Activated T-cell treated with anti-CD3 and anti-CD28 coated beads, Interleukin-2, amount 50 U/mL, for 72 hours (primary cell): ENCODE measurements at regions not wholly inside any gene's neighbourhood (a gene's known extent, or its start where the extent isn't known, plus 50 kb on each side); places are given as distances from the start of the nearest gene placed in this dataset.

Experiments
- ATAC-seq, 2 donors: fragments of 150-1000 bp; cut with Tn5 transposase; replicated peaks in 1 of 2; 2 replicates each; pipeline ENCODE4 v1.10.0; 2021; ENCODE audit warnings: moderate library complexity in 2 of 2, mild to moderate bottlenecking in 1 of 2
- DNase-seq, 2 donors: peaks; one replicate each; pipeline ENCODE4 v3.0.0; 2021 to 2022; ENCODE audit warnings: mixed read lengths in 1 of 2
- H3K27ac Mint-ChIP-seq: one replicate; pipeline ENCODE4 v1.8.0; 2022; ENCODE audit warnings: mild to moderate bottlenecking, moderate library complexity, mixed read lengths
- H3K27me3 Mint-ChIP-seq: one replicate; pipeline ENCODE4 v1.8.0; 2022; ENCODE audit warnings: low read depth, mixed read lengths
- H3K36me3 Mint-ChIP-seq, 2 donors: one replicate each; pipeline ENCODE4 v1.8.0; 2022; ENCODE audit warnings: mixed read lengths in 2 of 2, mild to moderate bottlenecking in 1 of 2; ENCODE audit not compliant: insufficient read depth in 2 of 2
- H3K4me1 Mint-ChIP-seq: one replicate; pipeline ENCODE4 v1.8.0; 2022; ENCODE audit warnings: low read depth, mixed read lengths
- H3K4me3 Mint-ChIP-seq, 2 donors: one replicate each; pipeline ENCODE4 v1.8.0; 2022; ENCODE audit warnings: mild to moderate bottlenecking in 2 of 2, mixed read lengths in 2 of 2, moderate library complexity in 2 of 2
- H3K9me3 Mint-ChIP-seq, 2 donors: one replicate each; pipeline ENCODE4 v1.8.0; 2022; ENCODE audit warnings: mixed read lengths in 2 of 2

DNA sequence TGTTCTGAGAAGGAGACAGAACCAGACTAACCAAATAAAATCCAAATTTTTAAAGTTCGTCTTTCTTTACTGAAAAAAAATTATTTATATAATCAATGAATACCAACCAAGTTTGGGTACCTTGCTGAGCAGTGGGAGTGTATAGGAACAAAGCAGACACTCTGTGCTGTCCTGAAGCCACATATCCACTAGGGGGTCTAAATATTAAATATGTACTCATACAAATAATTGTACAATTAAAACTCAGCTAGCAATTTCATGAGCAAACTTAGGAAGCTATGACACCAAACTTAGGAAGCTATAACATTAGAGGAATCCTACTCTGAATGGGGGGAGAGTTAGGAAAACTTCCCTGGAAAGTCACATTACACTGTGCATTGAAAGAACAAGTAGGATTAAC lies 582.0 kb upstream of the EPHA5 start:
- DNase-seq (no peak), ATAC-seq (no peak)
- no peak overlapping the region for H3K4me3 Mint-ChIP-seq
- no peak overlapping the region for H3K27ac Mint-ChIP-seq
- no peaks in the 10 kb centered on the region for H3K4me1 Mint-ChIP-seq
- H3K9me3 Mint-ChIP-seq, result peaks cover 3 to 7% of the 10 kb centered on the region in 2 donors
- no peaks in the 10 kb centered on the region for H3K36me3 Mint-ChIP-seq
- no peaks in the 10 kb centered on the region for H3K27me3 Mint-ChIP-seq

DNA sequence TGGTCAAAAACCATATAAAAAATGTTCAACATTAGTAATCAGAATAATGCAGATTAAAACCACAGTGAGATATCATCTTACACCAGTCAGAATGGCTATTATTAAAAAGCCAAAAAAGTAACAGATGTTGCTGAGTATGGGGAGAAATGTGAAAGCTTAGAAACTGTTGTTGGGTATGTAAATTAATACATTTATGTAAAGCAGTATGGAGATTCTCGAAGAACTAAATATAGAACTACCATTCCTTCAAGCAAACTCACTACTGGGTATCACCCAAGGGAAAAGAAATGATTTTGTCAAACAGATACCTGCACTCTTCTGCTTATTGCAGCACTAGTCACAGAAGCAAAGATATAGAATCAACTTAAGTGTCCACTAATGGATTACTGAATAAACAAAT lies 576.4 kb upstream of the EPHA5 start:
- Mint-ChIP-seq H3K4me1 (no peaks in the 10 kb centered on the region), H3K27ac (no peak overlapping the region), H3K36me3 (no peaks in the 10 kb centered on the region), H3K27me3 (no peaks in the 10 kb centered on the region), H3K4me3 (no peak overlapping the region), H3K9me3 (peaks cover 6 to 15% of the 10 kb centered on the region in 2 donors)
- DNase-seq, result no peak
- ATAC-seq, result no peak

DNA sequence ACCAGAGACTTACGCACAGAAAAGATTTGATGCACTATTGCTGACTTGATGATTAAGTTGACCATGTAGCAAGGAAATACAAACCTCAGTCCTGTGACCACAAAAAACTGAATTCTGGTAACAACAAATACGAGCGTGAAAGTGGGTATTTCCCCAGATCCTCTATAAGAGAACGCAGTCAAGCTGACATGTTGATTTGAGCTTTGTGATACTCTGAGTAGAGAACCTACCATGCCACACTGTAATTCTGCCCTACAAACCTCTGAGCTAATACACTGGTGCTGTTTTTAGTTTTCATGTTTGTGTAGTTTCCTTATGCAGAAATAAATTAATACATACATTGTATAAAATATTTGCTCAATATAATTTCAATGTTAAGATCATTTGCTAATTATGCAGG lies 565.6 kb upstream of the EPHA5 start:
- Mint-ChIP-seq H3K4me3 (no peak overlapping the region), H3K27me3 (no peaks in the 10 kb centered on the region), H3K4me1 (no peaks in the 10 kb centered on the region), H3K27ac (no peak overlapping the region), H3K9me3 (peaks cover 7 to 12% of the 10 kb centered on the region in 2 donors), H3K36me3 (no peaks in the 10 kb centered on the region)
- no peak for DNase-seq
- no peak for ATAC-seq

DNA sequence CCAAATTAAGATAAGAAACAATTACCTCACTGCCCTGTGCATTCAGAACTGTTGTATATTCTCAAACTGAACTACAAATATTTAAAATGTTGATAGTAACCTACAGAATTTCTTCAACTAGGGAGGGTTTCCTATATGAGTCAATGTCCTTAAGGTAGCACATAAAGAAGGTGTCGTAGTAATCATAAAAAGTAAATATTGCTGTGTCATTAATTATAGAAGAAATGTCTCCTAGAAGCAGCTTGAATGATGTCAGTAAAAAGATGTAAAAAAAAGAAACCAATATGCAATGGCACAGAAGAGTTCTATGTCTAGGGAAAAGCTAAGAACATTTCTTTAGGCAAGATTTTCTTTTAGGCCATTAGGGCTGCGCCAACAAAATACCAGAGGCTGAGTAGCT lies 559.6 kb upstream of the EPHA5 start:
- no peak overlapping the region for H3K27ac Mint-ChIP-seq
- H3K4me3 Mint-ChIP-seq, result no peak overlapping the region
- no peaks in the 10 kb centered on the region for H3K27me3 Mint-ChIP-seq
- no peaks in the 10 kb centered on the region for H3K36me3 Mint-ChIP-seq
- no peak for DNase-seq
- H3K4me1 Mint-ChIP-seq, result no peaks in the 10 kb centered on the region
- H3K9me3 Mint-ChIP-seq, result peaks cover 0 to 3% of the 10 kb centered on the region in 2 donors
- no peak for ATAC-seq

DNA sequence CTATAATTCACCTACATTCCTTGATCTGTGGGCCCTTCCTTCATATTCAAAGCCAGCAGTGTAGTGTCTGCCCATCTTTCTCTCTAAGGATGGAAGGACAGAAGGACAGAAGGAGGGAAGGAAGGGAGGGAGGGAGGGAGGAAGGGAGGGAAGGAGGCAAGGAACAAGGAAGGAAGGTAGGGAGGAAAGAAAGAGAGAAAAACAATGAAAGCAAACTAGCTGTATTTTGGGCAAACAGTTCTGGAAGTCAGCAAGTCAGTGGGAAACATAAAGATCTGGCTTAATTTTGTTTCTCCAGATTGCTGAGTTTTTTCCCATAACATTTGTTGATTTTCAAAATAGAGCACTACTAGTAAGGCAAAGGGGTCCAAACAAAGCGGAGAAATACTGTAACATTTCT lies 555.2 kb upstream of the EPHA5 start:
- H3K4me1 Mint-ChIP-seq, result no peaks in the 10 kb centered on the region
- no peak overlapping the region for H3K27ac Mint-ChIP-seq
- DNase-seq, result no peak
- no peak for ATAC-seq
- H3K27me3 Mint-ChIP-seq, result no peaks in the 10 kb centered on the region
- H3K36me3 Mint-ChIP-seq, result no peaks in the 10 kb centered on the region
- H3K4me3 Mint-ChIP-seq, result no peak overlapping the region
- peaks cover 2 to 6% of the 10 kb centered on the region in 2 donors for H3K9me3 Mint-ChIP-seq

DNA sequence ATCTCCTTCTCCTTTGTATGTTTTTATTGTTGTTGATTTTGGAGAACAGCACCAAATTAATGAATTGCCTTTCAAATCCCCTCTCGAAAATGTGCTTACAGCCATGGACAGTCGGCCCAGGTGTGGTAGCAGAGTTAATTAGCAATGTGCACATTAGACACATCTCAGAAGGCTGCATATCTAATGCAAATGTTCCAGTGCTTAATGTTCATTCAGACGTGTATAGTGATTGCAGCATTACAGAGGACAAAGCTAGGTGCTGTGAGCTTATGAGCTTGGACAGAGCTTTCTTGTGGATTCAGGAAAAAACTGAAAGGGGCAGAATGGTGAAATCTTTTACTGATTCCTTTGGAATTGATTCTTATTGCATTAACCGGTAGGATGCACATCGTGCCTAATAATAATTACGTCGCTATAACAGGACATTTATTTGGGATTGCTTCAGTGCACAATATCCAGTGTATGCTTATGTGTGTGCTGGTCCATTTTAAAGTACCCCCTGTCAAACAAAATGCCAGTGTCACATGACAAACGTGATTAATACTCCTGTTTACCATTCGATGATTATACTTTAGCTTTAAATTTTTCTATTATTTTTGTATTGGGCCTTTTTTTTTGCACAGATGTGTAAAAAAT lies 552.9 kb upstream of the EPHA5 start:
- H3K27ac Mint-ChIP-seq, result no peak overlapping the region
- no peak overlapping the region for H3K4me3 Mint-ChIP-seq
- ATAC-seq (no peak), DNase-seq (no peak)
- H3K9me3 Mint-ChIP-seq, result peaks cover 7 to 8% of the 10 kb centered on the region in 2 donors
- H3K36me3 Mint-ChIP-seq, result peaks cover 0 to 2% of the 10 kb centered on the region in 2 donors
- no peaks in the 10 kb centered on the region for H3K4me1 Mint-ChIP-seq
- H3K27me3 Mint-ChIP-seq, result no peaks in the 10 kb centered on the region

DNA sequence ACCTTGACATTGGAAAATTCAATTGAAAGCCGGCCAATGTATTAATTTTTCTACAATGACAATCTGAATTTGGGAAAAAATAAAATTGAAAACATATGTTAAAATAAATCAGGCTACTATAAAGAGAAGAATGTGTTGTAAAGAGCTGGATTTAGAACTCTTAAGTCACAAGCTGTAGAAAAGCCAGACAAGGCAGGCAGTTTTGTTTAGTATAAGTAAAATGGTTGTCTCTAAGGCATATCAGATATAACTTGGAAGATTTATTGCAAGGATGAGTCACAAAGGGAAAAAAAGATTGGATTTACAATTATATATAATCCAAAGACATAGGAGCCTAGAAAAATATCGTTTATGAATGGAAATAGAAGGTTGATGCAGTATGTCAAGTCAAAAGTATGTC lies 549.1 kb upstream of the EPHA5 start:
- peaks cover 0 to 2% of the 10 kb centered on the region in 2 donors for H3K36me3 Mint-ChIP-seq
- DNase-seq (no peak), ATAC-seq (no peak)
- no peaks in the 10 kb centered on the region for H3K27me3 Mint-ChIP-seq
- no peaks in the 10 kb centered on the region for H3K4me1 Mint-ChIP-seq
- no peak overlapping the region for H3K27ac Mint-ChIP-seq
- H3K4me3 Mint-ChIP-seq, result no peak overlapping the region
- H3K9me3 Mint-ChIP-seq, result peaks cover 7 to 8% of the 10 kb centered on the region in 2 donors

DNA sequence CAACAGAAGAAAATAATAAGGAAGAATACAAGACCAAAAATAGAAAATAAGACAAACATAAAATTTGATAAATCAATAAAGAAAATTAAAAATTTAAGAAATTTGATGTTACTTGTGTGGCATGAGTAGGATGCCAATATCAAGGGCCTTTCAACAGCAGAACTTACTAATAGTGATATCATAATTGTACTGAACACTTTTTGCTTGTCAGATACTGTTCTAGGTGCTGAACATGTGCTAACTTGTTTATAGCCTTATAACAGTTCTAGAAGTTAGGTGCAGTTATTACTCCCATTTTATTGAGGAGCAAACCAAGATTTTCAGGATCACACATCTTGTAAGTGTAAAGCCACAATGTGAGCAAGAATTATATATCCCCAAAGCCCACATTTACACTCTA lies 546.0 kb upstream of the EPHA5 start:
- peaks cover 0 to 2% of the 10 kb centered on the region in 2 donors for H3K36me3 Mint-ChIP-seq
- H3K4me3 Mint-ChIP-seq, result no peak overlapping the region
- peaks cover 1 to 9% of the 10 kb centered on the region in 2 donors for H3K9me3 Mint-ChIP-seq
- H3K27ac Mint-ChIP-seq, result no peak overlapping the region
- no peaks in the 10 kb centered on the region for H3K4me1 Mint-ChIP-seq
- no peaks in the 10 kb centered on the region for H3K27me3 Mint-ChIP-seq
- DNase-seq, result no peak
- ATAC-seq, result no peak

DNA sequence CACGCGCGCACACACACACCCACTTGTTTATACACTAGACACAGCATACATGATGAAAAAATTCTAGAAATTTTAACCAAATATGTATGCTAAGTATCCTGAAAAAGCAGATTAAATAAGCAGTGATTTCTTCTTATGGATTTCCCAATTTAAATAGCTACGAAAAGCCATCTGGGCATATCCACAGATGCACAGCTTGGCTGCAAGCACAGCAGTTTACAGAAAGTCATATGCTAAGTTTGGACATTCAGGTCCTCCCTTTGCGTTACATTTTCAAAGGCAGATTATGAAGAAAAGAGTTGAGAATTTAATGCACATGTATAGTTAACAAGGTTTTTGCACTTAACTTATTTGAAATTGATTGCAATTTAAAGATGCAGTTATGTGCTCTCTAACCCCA lies 542.2 kb upstream of the EPHA5 start:
- peaks cover 0 to 9% of the 10 kb centered on the region in 2 donors for H3K9me3 Mint-ChIP-seq
- H3K4me3 Mint-ChIP-seq, result no peak overlapping the region
- no peaks in the 10 kb centered on the region for H3K27me3 Mint-ChIP-seq
- no peak for ATAC-seq
- H3K36me3 Mint-ChIP-seq, result peaks cover 0 to 4% of the 10 kb centered on the region in 2 donors
- H3K27ac Mint-ChIP-seq, result no peak overlapping the region
- H3K4me1 Mint-ChIP-seq, result no peaks in the 10 kb centered on the region
- DNase-seq, result no peak

DNA sequence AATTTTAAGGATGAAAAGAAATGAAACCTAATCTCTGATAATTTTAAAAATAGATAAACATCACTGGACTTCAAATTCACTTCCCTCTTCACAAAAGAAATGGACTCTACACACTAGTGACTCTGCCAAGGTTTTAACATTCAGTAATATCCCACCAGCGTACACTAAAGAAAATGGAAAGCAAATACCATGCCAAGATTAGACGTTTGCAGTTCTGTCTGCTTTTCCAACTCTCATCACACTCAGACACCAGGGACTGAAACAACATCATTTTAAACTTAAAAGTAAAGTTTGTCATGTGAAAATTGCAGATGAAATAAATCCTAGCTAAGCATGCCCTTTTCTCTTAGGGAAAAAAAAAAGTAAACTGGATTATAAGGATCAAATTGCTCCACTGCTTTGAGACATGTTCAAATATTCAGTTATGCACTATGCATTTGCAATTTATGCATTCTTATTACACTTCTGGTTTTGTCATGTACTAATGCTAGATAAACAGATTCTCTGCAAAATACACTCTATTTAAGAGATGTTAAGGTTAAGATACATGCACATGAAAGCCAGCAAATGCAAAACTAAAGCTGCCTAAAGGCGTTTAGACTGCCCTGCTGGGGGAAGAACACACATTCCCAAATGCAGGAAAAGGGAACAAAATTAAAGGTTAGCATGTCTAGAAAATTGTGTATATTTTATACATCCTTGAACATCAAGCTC lies 534.4 kb upstream of the EPHA5 start:
- Mint-ChIP-seq H3K9me3 (peaks cover 2 to 7% of the 10 kb centered on the region in 2 donors), H3K36me3 (no peaks in the 10 kb centered on the region), H3K4me3 (no peak overlapping the region), H3K4me1 (no peaks in the 10 kb centered on the region), H3K27me3 (no peaks in the 10 kb centered on the region), H3K27ac (no peak overlapping the region)
- ATAC-seq, result no peak
- DNase-seq, result no peak

DNA sequence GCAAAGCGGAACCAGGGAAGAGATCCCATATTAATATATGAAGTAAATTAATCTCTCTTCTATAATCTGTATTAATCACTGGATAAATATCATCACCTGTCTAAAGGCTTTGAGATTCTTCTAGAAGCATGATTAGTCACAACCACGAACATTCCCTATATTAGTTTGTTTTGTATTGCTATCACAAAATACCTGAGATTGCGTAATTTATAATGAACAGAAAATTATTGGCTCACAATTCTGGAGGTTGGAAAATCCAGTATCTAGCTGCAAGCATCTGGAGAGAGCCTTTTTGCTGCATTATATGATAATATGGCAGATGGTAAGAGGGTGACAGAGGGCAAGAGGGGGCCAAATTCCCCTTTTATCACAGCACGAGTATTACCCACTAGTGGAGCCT lies 532.6 kb upstream of the EPHA5 start:
- ATAC-seq (no peak), DNase-seq (no peak)
- no peaks in the 10 kb centered on the region for H3K36me3 Mint-ChIP-seq
- peaks cover 2 to 5% of the 10 kb centered on the region in 2 donors for H3K9me3 Mint-ChIP-seq
- no peak overlapping the region for H3K27ac Mint-ChIP-seq
- H3K4me3 Mint-ChIP-seq, result no peak overlapping the region
- H3K27me3 Mint-ChIP-seq, result no peaks in the 10 kb centered on the region
- H3K4me1 Mint-ChIP-seq, result no peaks in the 10 kb centered on the region

DNA sequence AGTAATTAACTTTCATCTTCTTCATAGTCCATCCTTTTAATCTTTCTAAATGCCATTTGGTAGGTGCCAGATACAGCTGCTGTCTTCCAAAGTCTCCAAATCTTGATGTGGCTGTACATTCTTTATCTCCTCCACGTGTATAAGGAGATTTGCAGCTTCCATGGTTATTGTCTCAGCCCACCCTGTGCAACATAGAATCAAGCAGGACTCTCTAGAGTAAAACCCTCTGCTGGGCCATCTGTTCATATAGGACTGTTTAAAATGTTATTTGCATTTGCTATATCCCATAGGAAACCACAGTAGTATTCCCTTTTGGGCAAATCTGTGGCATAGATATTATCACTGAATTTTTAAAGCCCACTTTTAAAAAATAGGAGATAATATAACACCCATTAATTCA lies 527.2 kb upstream of the EPHA5 start:
- no peak overlapping the region for H3K27ac Mint-ChIP-seq
- DNase-seq (no peak), ATAC-seq (no peak)
- no peaks in the 10 kb centered on the region for H3K27me3 Mint-ChIP-seq
- no peaks in the 10 kb centered on the region for H3K4me1 Mint-ChIP-seq
- peaks cover 3 to 5% of the 10 kb centered on the region in 2 donors for H3K9me3 Mint-ChIP-seq
- H3K36me3 Mint-ChIP-seq, result no peaks in the 10 kb centered on the region
- H3K4me3 Mint-ChIP-seq, result no peak overlapping the region

DNA sequence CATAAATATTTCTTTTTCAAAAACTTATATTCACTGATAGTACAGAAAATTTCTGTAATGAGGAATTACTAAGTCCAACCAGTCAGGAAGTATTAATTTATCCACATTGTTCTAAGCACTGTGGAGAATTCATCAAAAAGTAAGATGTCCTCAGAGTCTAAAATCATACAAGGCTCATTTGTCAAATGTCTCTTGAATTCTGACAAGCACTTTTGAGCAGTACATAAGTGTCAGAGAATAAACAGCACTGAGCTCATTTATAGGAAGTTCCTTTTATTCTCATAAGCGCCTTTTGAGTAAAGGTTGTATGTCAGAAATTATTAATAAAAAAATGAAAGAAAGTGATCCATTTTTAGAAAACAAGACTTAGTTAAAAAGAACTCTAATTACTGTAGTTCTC lies 523.2 kb upstream of the EPHA5 start:
- Mint-ChIP-seq H3K4me3 (no peak overlapping the region), H3K36me3 (no peaks in the 10 kb centered on the region), H3K9me3 (peaks cover 1 to 4% of the 10 kb centered on the region in 2 donors), H3K27ac (no peak overlapping the region), H3K4me1 (no peaks in the 10 kb centered on the region), H3K27me3 (no peaks in the 10 kb centered on the region)
- ATAC-seq (no peak), DNase-seq (no peak)
